Medulla oblongata (tissue), 1 donor: ENCODE measurements at regions not wholly inside any gene's neighbourhood (a gene's known extent, or its start where the extent isn't known, plus 50 kb on each side); places are given as distances from the start of the nearest gene placed in this dataset.
A peak's percentile ranks its signal among the peaks of the same experiment; 100 is the strongest.
"Not testable (repeated sequence)": the region's sequence is repeated elsewhere in the genome, so short reads cannot be mapped to it uniquely, and the experiment has no call there.

Source experiments
- DNase-seq: peaks from one replicate; pipeline ENCODE4 v3.0.0-alpha.2; 2015; ENCODE audit errors: extremely low spot score

GRCh38 chr14:88064841-88065240 lies 59.9 kb downstream of the GPR65 start:
- no peak for DNase-seq

DNA sequence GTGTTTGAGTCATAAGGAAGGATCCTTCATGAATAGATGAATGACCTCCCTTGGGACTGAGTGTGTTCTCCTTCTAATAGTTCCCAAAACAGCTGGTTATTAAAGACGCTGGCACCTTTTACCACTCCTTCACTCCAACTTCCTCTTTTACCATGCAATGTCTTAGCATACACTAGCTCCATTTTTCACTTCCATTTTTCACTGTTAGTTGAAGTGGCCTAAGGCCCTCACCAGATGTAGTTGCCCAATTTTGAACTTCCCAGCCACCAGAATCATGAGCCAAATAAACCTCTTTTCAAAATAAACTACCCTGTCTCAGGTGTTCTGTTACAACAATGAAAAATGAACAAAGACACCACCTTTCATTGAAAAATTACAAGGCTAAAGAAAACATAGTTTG lies 64.7 kb downstream of the GPR65 start:
- DNase-seq = no peak

- no peak for DNase-seq
These were observed 70.5 kb downstream of the GPR65 start for GRCh38 chr14:88075269-88075981.

DNA sequence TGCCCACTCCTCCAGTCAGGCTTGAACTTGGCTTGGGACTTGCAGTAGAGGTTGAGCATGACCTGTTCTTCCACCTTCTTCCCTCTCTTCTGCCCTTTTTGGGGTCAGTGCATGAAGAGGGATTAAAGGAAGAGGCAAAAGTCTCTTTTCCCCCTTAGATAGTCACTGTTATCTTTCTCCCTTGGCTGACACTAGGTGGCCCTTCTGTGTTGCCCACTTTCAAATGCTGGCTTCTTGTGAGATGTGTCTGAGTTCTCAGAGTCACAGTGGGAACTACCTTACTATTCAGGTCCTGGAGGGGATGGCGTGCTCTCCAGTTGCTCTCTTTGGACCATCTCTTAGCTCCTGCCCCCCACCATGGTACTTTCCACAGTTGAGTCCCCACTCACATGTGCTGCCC lies 73.6 kb downstream of the GPR65 start:
- DNase-seq = no peak

- no peak for DNase-seq
These were observed 74.7 kb downstream of the GPR65 start for GRCh38 chr14:88079624-88080023.

GRCh38 chr14:88085736-88086135 lies 80.8 kb downstream of the GPR65 start:
- DNase-seq = no peak

GRCh38 chr14:88089445-88089844 lies 84.5 kb downstream of the GPR65 start:
- DNase-seq = no peak

DNA sequence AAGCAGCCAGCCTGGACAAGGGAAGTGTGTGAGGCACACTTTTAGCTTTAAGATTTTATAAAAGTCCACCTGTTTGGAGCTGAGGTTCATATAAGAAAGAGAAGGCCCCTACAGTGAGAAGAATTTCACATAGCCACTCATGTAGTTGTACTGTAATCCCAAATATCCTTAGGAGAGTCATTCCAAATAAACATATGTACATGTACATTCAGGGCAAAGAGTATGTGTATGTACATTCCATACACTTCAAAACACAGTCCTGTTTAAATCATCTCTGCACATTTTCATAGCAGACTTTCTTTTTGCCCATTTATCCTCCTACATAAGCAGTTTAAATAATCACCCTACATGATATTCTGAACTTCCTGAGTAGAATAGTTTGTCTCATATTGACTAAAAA lies 87.6 kb downstream of the GPR65 start:
- no peak for DNase-seq

DNA sequence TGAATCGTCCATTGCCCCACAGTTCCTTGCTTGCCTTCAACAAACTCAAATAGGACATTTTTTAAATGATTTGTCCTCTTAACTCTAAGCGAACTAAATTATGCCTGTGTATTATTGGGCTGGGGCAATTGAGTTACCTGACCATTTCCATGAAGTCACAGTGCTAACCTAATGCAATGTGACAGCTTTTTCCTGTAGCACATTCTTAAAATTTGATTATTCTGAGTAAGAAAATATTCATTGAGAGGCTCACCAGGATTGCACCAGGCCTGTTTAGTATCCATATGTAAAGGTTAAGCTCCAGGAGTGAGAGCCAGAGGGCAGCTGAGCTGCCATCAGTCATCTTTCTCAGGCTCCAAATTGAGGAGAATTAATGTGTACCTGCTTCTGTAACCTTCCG lies 90.9 kb downstream of the GPR65 start:
- no peak for DNase-seq

GRCh38 chr14:88098163-88098562 lies 93.2 kb downstream of the GPR65 start:
- DNase-seq = no peak

DNA sequence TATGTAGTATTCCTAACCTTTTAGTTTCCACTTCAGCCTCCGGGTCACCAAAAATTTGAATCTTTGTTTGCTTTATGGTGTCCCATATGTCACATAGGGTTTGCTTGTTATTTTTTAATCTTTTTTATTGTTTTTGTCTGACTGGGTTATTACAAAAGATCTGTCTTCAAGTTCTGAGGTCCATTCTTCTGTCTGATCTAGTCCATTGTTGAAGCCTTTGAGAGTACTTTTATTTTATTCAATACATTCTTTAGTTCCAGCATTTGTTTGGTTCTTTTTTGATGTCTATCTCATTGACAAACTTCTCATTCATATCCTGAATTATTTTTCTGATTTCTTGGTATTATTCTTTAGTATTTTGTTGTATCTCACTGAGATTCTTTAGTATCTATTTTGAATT lies 99.8 kb downstream of the GPR65 start:
- DNase-seq = no peak

DNA sequence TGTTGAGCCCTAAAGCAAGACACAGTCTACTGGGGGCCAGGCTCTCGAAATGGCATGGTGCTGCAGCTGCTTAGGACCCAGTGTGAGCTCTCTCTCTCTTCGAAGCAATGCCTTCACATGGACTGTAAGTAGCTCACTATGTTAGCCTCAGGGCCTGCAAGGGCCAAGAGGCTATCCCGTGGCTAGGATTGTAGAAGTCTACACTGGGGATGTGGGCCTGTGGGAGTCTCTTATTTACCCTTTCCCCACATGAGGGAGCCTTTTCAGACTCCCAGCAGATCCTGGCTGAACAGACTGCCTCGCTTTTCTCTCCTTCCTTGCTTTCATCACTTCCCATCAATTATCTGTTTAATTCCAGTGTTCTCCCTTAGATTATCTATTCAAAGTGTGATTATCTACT lies 101.4 kb downstream of the GPR65 start:
- DNase-seq = no peak

DNA sequence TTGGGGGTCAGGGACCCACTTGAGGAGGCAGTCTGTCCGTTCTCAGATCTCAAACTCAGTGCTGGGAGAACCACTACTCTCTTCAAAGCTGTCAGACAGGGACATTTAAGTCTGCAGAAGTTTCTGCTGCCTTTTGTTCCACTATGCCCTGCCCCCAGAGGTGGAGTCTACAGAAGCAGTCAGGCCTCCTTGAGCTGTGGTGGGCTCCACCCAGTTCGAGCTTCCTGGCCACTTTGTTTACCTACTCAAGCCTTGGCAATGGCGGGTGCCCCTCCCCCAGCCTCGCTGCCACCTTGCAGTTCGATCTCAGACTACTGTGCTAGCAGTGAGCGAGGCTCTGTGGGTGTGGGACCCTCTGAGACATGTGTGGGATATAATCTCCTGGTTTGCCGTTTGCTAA lies 122.7 kb downstream of the GPR65 start:
- DNase-seq = not testable (repeated sequence)

DNA sequence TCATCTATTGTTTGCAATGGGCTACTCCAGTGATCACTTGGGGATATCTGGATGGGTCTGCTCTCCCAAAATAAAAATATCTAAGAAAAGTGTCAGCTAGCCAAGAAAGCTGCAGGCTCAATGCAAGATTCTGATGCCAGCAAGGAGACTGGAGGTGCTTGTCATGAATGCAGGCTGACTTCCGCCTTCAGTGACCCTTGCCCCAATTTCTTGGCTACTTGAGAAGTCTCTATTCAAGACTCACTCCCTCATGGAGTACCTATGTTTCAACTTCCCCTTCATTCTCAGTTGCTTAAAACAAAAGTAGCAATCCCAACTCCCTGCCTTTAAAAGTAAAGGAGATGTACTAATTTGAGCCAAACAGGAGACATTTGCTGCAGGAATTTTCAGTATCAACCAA lies 123.9 kb downstream of the GPR65 start:
- DNase-seq = peak; percentile 38

DNA sequence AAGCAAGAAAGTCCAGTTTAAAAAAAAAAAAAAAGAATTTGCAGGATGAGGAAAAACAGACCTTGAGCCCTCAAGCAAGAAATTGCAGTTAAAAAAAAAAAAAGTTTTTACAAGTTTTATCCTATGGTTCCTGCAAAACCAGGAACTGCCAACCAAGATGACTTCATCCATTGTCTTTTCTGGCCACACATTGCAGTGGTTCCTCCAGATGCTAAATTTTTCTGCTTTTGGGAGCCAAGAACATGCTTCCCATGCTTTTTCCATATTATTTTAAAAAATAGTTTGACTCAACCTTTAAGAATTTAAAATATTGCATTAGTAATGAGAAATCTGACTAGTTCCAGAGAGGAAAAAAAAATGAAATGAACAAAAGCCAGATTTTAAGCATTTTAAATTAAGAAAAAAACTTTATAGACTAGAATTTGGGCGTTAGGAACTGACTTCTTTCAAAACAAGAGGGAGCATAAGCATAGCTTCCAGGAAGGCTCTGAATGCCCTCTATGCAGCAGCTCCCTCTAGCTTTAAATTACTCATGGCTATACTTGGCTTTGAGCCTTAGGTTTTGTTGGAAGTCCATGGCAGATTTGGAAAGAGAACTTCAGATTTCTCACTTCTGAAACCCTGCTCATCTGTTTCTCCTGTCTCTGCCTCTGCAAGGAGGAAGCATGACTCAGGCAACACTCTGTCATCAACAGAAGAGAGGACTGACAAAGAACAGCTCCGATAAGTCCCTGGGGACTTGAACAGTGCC lies 124.5 kb downstream of the GPR65 start:
- DNase-seq = peak; percentile 72

DNA sequence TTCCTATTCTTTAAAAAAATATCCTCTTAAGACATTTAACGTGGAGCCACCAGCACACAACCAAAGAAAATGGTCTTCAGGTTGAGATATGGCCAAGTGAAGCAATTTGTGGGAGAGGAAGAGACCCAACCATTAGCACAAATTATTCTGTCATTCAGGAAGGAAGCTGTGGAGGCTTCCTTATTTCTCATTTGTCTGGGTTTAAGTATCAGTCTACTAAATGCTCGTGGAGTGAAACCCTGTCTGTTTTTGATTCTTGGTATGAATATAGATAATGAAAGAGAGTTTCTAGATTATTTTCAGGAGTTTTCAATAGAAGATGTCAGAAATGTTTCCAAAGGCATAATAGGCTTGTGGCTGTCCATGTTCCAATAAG lies 125.1 kb downstream of the GPR65 start:
- no peak for DNase-seq
